GM19023 (cell line): ENCODE measurements at regions not wholly inside any gene's neighbourhood (a gene's known extent, or its start where the extent isn't known, plus 50 kb on each side); places are given as distances from the start of the nearest gene placed in this dataset.

Source experiments
- ATAC-seq: cut with Tn5 transposase; IDR thresholded peaks from one replicate; pipeline ENCODE4 v1.9.1; 2021; ENCODE audit warnings: mild to moderate bottlenecking, moderate library complexity; ENCODE audit not compliant: unreplicated experiment

DNA sequence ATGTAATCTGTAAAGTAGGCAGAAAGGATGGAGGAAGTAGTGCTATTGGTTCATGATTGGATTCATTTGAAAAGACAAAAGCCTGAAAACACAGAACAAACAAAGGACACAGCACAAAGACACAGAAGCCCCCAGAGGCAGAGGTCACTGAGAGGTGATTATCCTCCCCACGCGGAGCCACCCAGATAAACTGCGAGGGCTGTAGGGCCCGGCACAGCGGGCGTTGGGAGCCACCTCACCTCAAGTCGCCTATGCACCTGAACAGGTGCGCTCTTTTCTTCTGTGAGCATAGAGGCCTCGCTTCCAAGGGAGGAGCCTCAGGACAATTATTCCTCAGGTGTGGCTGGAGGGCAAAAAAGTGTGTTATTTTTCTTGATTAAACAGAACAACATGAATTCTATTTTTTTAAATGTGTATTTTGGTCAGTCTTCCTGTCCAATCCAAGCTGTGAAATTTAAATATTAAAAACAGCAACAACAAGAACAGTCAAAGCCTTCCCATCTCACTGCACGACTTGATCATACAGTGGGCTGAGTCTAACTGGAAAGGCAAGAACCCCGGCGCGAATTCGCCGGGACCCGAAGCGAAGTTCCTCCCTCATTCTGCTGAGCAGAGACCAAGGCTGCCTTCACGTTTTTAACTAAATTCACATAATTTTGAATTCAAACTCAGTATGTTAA lies 205.3 kb downstream of the THBS2 start:
- no peak for ATAC-seq

DNA sequence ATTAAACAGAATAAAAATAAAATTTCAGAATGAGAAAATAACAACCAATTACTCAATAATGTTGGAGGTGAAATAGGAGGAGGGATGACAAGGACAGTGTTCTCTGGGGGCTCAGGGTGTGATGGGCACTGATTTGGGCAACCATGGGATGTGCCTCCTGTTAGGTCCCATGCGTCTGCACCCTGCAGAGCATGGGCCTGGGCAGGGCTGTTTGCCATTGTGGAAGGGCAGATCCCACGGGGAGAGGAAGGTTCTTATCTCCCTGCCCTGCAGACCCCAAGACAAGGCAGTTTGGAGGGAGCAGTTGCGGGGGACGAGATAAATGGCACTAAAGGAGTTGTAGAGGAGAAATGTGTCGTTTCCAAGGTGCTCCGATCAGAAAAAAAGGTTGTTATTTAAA lies 206.3 kb downstream of the THBS2 start:
- no peak for ATAC-seq

DNA sequence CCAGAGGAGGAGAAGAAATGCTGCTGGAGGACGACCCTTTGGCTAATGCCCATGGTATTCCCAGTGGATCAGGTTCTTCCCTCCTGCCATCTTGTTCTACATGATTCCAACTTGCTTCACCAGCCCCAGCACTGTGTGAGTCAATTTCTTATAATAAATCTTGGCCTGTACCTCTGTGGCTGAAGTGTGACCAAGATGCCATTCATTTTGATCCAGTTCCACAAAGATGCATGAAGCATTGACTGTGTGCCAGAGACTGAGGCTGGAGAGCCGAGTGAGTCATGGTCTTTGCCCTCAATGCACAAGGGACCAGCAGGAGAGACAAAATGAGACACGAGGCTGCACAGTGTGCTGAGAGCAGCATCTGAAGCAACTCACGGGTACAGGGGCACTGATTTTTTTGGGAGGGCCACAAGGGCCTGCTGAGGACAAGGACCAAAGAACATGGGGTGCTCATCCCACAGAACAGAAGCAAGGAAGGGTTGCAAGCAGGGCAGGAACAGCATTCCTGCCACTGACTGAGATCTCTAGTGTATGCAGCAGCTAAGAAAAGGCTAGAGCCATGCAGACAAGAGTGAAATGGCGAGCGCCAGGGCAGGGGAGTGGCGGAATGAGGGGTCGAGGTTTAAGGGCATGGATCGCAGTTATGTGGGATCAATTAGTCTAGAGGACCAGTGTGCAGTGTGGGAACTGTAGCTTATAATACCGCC lies 207.0 kb downstream of the THBS2 start:
- ATAC-seq, result no peak

DNA sequence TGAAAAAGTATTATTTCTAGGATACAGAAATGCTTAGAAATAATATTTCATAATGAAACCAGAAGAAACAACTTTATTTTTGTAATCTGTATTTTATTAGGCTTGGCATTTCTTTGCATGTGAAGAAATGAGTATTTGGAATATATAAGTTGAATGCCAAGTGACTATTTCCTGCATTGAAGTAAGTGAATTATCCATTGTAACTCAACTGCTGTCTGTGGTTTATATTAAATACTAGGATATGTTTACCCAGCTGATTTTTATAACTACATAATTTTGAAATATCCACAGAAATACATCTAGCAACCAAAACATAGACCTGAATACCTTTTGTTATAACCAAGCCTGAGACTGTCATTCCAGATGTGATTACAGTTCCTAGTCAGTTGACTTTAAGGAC lies 207.6 kb downstream of the THBS2 start:
- no peak for ATAC-seq

DNA sequence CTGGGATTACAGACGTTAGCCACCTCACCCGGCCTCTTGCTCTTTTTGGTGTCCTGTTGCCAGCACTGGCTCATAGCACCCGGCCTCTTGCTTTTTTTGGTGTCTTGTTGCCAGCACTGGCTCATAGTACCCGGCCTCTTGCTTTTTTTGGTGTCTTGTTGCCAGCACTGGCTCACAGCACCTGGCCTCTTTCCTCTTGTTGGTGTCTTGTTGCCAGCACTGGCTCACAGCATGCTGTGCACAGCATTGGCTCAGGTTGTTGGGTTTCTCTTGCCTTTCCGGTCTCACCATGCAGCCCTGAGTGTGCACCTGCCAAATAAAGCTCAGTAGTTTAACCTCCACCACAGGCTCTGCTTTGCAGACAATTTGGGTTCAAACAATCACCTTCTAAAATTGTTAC lies 208.2 kb downstream of the THBS2 start:
- no peak for ATAC-seq

DNA sequence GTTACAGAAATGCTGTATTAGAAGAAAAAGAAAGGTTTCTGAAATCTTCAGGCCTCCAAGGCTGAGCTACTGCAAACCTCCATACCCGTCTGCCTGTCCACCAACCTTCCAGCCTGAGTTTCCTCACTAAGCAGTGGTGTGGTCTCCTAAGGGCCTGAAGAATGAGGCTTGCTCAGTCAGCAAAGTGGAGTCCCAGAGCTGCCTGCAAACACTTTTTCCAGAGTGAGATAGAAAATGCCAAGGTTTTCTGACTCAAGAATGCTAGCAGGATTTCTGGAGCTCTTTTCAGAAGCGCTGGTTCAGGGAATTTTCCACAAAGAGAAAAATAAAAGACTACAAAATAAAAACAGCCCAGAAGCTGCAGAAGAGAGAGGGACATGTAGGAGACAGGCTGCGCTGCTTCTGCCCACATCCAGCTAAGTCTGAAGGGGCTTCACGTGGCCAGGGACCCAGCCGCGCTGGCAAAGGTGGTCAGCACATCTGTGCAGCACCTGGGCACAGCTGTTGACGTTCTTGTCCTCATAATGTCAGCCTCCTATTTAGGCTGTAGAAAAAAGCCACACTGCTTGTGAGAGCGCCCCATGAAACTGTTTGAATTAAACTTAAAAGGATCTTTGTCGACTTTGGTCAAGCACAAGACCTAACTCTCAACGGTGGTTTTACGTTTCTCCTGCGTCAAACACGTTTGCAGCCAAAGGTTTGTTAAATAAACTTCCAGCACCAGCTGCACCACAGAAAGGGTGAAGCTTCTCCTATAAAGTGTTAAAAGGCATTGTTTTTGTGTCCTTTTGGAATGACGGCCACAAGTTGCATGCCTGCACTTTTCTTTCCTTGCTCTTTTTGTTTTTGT lies 209.0 kb downstream of the THBS2 start:
- no peak for ATAC-seq

DNA sequence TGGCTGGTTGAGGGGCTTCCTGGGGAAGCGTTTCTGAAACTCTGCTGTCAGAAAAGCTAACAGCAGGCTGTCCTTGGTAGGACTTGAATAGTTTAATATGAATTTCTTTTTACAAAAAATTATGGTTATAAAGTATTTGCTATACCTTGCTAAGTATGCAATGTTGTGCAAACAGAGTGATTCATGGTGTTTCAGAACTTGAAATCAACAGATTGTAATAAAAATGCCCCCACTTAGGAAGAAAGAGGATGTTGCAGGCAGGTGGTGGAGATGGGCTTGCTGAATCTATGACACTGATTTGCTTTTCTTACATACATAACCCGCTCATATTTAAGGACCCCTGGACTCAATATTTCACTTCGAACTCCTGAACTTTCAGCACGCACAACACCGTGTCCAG lies 211.6 kb downstream of the THBS2 start:
- ATAC-seq, result no peak

DNA sequence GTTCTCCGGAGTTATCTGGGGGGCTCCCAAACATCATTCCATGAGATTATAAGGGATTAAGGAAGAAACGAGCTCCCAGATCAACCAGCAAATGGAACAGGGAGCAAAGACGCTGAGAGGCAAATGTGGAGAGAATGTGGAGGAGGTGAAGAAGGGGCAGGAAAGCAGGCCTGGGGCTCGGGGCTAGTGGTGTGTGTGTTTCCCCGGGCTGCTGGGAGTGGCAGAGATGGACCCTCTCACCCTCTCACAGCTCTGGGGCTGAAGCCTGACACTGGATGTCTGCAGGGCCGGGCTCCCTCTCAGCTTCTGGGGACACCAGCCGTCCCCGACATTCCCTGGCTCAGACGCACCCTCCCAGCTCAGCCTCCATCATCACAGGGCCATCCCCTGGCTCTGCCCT lies 212.6 kb downstream of the THBS2 start:
- ATAC-seq, result no peak

DNA sequence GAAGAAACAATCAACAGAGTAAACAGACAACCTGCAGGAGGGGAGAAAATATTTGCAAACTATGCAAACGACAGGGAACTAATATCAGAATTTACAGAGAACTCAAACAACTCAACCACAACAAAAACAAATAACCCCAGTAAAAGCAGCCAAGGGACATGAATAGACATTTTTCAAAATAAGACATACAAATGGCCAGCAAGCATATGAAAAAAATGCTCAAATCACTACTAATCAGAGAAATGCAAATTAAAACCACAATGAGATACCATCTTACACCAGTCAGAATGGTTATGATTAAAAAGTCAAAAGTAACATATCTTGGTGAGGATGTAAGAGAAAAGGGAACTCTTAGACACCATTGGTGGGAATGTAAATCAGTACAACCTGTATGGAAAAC lies 215.0 kb downstream of the THBS2 start:
- ATAC-seq, result no peak

DNA sequence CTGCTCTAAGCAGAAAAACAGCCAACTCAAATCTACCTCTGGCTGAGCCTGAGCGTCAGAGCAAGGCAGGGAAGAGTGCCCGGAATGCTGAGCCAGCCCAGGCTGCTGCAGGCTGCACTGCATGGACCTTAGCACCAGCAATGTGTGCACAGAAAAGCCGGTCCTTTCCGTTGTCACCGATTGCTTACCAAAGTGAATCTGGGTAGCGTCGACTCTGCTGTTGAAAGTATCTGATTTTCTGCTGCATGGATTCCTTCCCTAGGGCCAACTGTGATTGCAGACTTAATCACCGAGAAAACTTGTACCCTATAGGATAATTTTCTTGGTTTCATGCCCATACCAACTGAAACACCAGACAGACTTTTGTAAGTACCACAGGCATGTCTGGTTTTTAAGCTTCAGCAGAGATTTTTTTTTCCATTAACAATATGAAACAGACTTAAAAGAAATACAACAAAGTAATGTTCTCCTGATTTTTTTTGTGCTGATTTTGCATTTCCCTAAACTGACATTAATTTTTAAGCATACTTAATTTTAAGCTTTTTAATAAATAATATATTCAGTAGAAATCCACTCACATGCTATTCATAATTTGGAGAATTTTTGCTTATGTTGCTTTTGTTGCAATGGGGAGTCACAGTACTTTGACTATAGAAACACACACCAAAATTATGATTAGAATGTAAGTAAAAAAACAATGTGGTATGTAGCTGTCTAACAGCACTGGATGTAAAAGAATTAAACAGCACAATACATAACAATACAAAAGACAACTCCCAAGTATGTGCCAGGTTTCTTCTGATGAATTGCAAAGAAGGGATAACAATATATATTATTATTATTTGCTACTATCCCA lies 218.0 kb downstream of the THBS2 start:
- ATAC-seq, result no peak

DNA sequence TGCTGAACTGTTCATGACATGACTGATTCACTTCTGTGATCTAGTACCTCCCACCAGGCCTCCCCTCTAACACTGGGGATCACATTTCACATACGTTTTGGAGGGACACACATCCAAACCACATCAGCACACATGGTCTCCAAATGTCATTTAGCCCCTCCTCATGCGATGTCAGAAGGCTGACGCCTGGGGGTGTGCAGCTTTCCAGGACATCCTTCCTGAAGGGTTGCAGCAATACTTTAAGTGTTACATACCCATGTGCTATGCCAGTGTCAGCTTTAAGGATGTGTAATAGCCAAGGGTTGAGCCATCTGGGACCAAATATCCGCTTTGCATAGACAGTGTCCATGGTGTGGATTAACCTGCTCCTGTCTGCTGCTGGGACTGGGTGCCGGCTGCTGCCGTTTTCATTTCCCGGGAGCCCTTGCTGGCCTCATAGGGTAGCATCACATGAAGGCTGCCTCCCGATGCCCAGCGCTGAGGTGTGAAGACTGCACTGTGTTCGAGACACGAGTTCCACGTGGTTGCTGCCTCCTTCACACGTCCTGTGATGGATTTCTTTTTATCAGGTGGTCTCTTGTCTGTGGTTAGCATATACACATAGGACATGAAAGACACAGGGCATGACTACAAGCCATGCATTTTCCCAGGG lies 219.0 kb downstream of the THBS2 start:
- no peak for ATAC-seq

DNA sequence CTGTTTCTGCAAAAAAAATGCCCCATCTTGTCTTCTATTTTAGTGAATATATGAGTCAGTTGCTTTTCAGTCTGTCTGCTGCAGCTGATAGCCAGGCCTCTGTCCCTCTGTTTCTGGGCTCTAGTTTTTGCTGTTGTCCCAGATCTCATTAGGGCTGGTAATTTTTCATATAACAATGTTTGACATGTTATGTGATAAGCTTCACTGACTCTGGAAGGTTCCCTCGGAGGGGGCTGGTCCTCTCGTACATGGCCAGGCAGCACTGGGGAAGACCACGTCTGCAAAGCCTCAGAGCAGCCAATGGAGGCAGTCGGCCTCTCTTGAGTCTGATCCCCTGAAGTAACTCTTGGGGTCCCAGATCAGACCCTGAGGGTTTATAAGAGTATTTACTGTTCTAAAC lies 223.8 kb downstream of the THBS2 start:
- ATAC-seq, result no peak

DNA sequence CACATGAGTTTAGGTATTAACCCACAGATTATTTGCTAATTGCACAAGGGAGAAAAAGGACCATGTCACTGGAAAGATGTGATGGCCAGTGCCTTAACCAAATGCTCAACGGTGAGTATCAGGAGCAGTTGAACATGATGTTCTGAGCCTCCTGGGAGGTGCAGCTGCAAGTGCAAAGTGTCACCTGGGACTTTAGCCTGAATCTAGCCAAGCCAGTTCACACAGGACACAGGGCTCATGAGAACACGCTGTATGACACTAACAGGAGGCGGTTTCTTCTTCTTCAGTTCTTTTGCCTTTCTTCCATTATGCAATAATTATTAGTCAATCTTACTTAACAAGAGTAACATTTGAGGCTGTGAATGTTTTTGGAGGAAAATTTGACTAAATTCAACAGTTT lies 225.3 kb downstream of the THBS2 start:
- ATAC-seq, result no peak

DNA sequence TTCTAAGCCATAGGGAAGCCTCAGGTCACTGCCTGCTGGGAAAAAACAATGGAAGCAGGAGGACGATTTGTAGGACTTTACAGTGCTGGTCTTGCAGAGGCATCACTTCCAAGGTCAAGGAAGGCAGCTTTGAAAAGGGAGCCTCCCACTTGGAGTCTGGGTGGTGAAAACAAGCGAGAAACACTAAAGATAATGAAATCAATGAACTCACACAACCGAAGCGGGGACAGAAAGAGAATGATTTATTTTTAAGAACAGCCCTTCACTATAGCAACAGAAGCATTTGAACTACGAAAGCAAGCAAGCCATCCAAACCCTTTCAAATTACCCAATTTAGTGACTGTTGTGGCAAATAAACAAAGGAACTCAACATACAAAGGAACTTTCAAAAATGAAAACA lies 227.5 kb downstream of the THBS2 start:
- ATAC-seq, result no peak

DNA sequence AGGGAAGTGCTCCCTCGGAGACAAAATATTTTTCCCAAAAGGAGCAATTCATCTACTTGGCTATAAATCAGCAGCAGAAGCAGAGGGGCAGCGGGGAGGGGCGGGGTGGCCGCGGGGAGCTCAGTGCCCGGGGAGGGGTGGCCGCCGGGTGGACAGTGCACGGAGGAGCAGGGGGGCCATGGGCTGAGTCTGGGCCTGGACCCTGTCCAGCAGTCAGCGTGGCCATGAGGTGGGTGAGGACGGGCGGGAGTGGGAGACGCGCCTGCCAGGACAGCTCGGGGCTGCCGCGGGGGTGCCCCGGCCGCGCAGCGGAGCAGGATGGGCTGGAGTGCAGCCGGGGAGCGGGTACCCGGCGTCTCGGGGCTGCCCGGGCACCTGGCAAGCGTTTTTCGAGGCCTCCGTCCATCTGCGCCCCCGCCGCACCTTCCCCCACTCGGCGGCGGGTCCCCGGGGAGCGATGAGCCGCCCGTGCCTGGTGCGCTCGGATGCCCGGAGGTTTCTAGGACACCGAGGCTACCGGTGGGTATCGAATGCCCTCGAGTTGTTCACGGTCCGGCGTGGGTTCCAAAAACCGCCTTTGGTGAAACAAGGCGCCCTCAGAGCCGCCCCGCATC lies 229.5 kb downstream of the THBS2 start:
- no peak for ATAC-seq

DNA sequence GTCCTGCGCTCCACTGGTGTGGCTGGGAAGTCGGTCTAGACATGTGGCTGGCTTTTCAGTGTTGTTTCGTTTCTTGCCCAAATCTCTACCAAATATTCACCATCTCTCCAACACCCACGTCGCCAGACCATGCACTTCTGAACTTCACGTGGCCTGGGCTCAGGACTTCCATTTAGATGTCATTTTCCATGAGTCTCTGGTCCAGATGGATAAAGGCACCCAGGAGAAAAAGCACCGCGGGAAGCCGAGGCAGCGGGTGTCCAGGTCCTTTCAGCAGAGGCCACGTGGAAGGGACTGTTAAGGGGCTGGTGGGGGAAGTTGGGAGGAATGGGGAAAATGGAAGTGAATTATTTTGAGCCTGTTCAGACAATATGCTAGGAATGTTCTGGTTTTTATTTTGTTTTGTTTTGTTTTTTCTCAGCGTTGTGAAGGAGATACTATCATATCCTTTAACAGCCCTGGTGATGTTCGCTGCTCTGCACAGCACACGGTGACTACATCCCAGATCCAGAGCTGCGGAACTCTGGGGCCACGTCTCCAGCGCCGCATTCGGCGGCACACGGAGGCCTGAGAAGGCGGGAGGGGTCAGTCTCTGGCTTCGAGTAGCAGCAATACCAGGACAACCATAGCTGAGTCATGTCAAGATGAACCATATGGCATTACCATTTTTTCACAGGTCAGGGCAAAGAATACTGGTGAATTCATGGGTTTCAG lies 230.3 kb downstream of the THBS2 start:
- no peak for ATAC-seq

DNA sequence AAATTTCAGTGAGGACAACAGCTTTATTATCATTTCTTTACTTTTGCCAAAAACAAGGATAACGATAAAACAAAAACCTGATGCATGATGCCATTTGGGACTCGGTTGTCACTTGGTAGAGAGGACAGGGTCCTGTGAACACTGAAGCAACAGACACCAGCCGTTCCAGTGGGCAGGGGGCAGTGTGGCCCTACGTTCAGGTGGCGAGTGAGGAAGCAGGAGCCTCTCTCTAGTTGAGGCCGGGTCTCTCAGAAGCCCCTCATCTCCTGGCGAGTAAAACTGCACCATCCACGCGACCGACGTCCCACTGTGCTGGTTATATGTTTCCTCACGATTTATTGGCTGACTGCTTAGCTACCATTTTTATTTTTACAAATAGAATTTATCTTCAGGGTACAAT lies 231.6 kb downstream of the THBS2 start:
- ATAC-seq, result no peak

DNA sequence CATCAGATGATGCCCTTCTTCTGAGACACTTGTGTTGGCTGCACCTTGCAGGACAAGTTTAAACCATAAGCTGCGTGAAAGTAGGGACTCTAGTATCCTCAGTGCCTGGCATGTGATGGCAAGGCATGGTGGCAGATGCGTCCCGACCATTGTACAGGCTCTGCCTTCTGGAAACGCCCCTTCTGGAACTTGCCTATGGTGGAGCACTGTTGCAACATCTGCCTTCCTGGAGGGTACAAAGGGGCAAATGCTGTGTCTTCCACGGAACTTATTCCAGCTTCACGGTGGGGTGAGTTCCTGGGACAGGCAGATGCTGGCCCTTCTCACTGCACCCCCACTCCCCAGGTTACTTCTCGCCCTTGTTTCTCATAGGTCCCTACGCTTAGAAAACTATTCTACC lies 232.8 kb downstream of the THBS2 start:
- no peak for ATAC-seq

DNA sequence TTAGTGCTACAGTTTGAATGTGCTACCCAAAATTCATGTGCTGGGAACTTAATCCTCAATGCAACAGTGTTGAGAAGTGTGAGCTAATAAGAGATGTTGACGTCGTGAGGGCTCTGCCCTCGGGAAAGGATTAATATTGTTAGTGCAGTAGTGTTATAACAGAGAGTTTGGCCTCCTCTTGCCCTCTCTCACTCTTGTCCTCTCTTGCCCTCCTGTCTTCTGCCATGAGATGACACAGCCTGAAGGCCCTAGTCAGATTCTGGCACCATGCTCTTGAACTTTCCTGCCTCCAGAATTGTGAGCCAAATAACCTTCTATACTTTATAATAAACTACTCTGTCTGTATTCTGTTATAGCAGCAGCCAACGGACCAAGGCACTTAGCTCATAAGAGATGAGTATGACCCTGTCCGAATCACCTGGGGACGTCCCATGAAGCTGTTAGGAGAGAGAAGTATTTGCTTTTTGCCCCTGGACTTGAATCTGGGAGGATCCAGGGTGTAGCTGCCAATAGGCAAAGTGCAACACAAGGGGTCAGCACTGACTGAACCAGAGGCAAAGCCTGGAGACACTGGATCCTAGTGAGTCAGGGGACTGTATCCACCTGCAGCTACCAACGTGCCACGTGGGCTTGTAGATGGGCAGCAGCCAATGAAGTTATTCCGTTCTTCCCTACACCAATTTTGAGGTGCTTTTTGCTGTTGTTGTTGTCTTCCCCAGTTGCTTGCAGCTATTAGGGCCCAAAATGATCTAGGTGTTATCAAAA lies 233.7 kb downstream of the THBS2 start:
- no peak for ATAC-seq
